ENCODE measurements at regions not wholly inside any gene's neighbourhood (a gene's known extent, or its start where the extent isn't known, plus 50 kb on each side); places are given as distances from the start of the nearest gene placed in this dataset.

GRCh38 chr15:69896606-69897005, 201.1 kb downstream of the TLE3 start:
- no peak for DNase-seq (ENCODE audit: low read depth)

- DNase-seq (ENCODE audit: low read depth) = no peak
These were observed 200.7 kb downstream of the TLE3 start for GRCh38 chr15:69897061-69897460.

- DNase-seq (ENCODE audit: low read depth) = no peak
These were observed 200.1 kb downstream of the TLE3 start for GRCh38 chr15:69897471-69898237.

DNA sequence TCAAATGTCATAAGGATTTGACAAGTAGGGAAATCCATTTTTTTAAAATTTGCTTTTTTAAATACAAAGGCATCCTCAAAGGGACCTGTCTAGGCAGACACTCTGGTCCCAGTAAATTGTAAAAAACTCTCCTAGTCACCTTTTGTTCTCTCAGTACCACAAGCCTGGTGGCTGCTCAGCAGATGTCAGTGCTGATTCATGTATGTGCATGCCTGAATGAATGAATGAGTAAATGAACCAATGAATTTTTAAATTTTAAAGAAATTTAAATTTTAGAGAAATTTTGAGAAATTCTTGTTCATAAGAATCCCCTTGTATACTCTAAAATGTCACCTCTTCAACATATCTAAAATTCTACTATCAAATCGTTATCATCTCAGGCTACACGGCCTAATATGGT, 199.5 kb downstream of the TLE3 start:
- DNase-seq (ENCODE audit: low read depth) = no peak

GRCh38 chr15:69902414-69903062, 195.2 kb downstream of the TLE3 start:
- no peak for DNase-seq (ENCODE audit: low read depth)

DNA sequence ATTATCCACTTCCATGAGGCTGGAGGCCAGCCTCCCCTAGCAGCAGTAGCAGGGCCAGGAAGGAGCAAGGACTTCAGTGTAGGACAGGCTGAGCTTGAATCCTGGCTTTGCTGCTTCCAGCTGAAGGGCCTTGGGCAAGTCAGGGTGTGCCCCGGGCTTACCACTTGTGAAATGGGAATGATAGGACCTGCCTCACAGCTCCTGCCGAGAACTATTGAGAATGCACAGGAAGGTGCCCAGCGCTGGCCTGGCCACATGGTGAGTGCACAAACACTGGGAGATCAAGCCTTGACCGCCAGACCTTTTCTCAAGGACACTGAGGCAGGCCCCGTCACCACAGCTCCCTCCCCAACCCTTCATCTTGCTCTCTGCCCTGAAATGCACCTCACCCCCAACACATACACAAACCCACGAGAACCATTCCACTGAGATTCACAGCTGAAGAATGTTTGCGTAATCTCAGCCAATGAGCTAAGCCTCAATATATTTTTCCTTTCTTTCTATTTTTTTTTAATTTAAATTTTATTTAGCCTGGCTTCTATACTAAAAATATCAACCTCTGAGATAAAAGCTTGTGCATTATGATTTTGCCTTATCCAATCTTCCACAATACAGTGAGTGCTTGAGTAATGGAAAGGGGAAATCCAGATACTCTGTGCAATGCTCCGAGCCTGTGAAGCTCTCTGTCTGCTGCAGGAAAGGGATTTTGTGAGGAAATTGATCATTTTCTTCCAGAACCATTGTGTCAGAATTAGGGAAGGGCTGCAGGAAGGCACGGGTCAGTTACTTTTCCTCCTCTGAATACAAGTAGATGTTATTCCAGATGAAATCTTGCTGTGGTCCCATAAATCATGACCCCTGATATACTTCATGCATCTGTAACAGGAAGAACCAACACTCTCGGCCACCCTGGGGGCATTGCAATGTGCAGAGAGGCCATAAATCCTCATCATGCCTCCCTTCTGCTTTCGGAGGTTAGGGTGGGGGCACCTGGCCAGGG, 193.9 kb downstream of the TLE3 start:
- DNase-seq (ENCODE audit: low read depth) = no peak

GRCh38 chr15:69906256-69907185, 191.2 kb downstream of the TLE3 start:
- no peak for DNase-seq (ENCODE audit: low read depth)

DNA sequence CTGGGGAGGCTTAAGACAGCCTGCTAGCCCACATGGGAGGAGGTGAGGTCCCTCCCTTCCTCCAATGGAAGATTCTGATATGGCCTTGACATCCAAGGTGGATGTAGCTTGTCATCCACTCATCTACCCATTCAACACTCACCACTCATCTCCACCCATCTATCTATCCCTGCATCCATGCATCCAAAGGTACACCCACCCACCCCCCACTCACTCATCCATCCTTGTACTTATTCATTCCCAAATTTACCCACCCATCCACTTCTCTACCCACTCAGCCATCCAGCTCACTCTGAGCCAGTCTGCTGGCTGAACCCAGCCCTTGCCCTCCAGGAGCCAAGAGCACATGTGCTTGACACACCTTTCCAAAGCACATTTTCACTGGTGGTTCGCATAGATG, 189.7 kb downstream of the TLE3 start:
- DNase-seq (ENCODE audit: low read depth) = no peak

- no peak for DNase-seq (ENCODE audit: low read depth)
These were observed 188.9 kb downstream of the TLE3 start for GRCh38 chr15:69908590-69909420.

- DNase-seq (ENCODE audit: low read depth) = no peak
These were observed 187.8 kb downstream of the TLE3 start for GRCh38 chr15:69909719-69910444.

GRCh38 chr15:69910514-69910913, 187.2 kb downstream of the TLE3 start:
- no peak for DNase-seq (ENCODE audit: low read depth)

DNA sequence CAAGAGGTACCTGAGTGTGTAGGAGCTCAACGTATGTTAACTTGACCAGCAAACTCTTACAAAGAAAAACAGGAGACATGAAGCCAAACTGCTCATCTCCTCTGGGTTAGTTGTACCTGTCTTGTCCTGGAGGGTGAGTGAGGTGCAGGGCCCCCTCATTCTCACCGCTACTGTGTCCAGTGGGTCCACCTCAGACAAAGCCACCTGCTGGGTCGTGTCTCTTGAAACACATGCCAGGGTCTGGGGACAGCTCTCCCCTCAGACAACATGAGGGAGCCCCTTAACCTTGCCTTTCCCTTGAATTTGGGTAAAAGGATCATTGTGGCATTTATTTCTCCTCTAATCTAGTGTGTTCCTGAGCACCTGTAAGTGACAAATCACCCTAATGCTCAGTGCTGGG, 185.6 kb downstream of the TLE3 start:
- no peak for DNase-seq (ENCODE audit: low read depth)

GRCh38 chr15:69914040-69914439, 183.7 kb downstream of the TLE3 start:
- DNase-seq (ENCODE audit: low read depth) = no peak

DNA sequence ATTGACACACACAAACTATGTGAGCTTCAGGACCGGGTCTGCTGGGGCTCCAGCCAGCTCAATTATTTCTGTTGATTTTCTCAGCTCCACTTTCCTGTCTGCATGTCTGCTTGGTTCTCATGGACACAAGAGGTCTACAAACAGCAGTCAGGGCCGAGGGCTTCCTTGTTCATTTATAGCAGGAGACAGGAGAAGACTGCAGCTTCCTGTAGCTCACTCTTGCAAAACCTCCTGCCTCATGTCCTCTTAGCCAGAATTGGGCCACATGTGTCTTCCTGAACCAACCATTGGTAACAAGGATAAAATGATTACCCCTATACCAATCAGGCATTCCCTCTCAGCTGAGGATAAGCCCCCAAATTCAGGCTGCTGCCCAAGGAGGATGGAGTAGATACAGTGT, 182.8 kb downstream of the TLE3 start:
- no peak for DNase-seq (ENCODE audit: low read depth)

GRCh38 chr15:69916169-69916785, 181.4 kb downstream of the TLE3 start:
- no peak for DNase-seq (ENCODE audit: low read depth)

- no peak for DNase-seq (ENCODE audit: low read depth)
These were observed 180.7 kb downstream of the TLE3 start for GRCh38 chr15:69917056-69917455.

GRCh38 chr15:69919816-69920215, 177.9 kb downstream of the TLE3 start:
- DNase-seq (ENCODE audit: low read depth) = no peak

- DNase-seq (ENCODE audit: low read depth) = no peak
These were observed 177.5 kb downstream of the TLE3 start for GRCh38 chr15:69920221-69920620.
